DOHH2 (cell line): ENCODE measurements at regions not wholly inside any gene's neighbourhood (a gene's known extent, or its start where the extent isn't known, plus 50 kb on each side); places are given as distances from the start of the nearest gene placed in this dataset.

Source experiments
- H3F3A ChIP-seq: fragments of 200-600 bp; sonication (generic), shearing (Covaris generic); 2 replicates; pipeline ENCODE4 v1.6.0; 2016; ENCODE audit warnings: antibody characterized with exemption, mild to moderate bottlenecking; ENCODE audit not compliant: control insufficient read depth, insufficient read depth
- H3K27ac ChIP-seq: fragments of 200-600 bp; sonication (generic); 2 replicates; pipeline ENCODE4 v1.5.1; 2014; ENCODE audit warnings: low read depth, mild to moderate bottlenecking, low read length, moderate library complexity
- H3K27me3 ChIP-seq: fragments of 200-600 bp; sonication (generic); 2 replicates; pipeline ENCODE4 v1.6.1; 2014; ENCODE audit warnings: mild to moderate bottlenecking, low read length, mixed read lengths; ENCODE audit not compliant: control insufficient read depth
- H3K36me3 ChIP-seq: fragments of 200-600 bp; sonication (generic); 2 replicates; pipeline ENCODE4 v1.6.1; 2014; ENCODE audit warnings: mild to moderate bottlenecking, low read length, moderate library complexity, mixed read lengths; ENCODE audit not compliant: control insufficient read depth
- H3K4me1 ChIP-seq: fragments of 200-600 bp; sonication (generic); 2 replicates; pipeline ENCODE4 v1.6.1; 2014; ENCODE audit warnings: mild to moderate bottlenecking, low read length, mixed read lengths; ENCODE audit not compliant: control insufficient read depth
- H3K4me2 ChIP-seq: fragments of 200-600 bp; sonication (generic); 2 replicates; pipeline ENCODE4 v1.6.0; 2014; ENCODE audit warnings: mild to moderate bottlenecking, low read length, moderate library complexity
- H3K4me3 ChIP-seq: fragments of 200-600 bp; sonication (generic); 2 replicates; pipeline ENCODE4 v1.5.1; 2014; ENCODE audit warnings: mild to moderate bottlenecking, low read length, mixed read lengths
- H3K79me2 ChIP-seq: fragments of 200-600 bp; sonication (generic); 2 replicates; pipeline ENCODE4 v1.6.1; 2014; ENCODE audit warnings: mild to moderate bottlenecking, low read length, mixed read lengths; ENCODE audit not compliant: control insufficient read depth
- H3K9me2 ChIP-seq: fragments of 200-600 bp; sonication (generic); replicated peaks from 2 replicates; pipeline ENCODE4 v1.6.1; 2014; ENCODE audit warnings: mild to moderate bottlenecking, low read length, mixed read lengths; ENCODE audit not compliant: control insufficient read depth
- H3K9me3 ChIP-seq: fragments of 200-600 bp; sonication (generic); 2 replicates; pipeline ENCODE4 v1.6.1; 2014; ENCODE audit warnings: antibody characterized with exemption, low read length, mixed read lengths; ENCODE audit not compliant: control insufficient read depth, insufficient read depth
- H4K20me1 ChIP-seq: fragments of 200-600 bp; sonication (generic); 2 replicates; pipeline ENCODE4 v1.6.0; 2014; ENCODE audit warnings: low read depth, mild to moderate bottlenecking, antibody characterized with exemption, low read length, moderate library complexity; ENCODE audit not compliant: control insufficient read depth, insufficient read depth
- CTCF ChIP-seq: fragments of 200-600 bp; sonication (generic); IDR thresholded peaks from one replicate; pipeline ENCODE4 v1.5.1; 2014; ENCODE audit warnings: antibody characterized with exemption, mild to moderate bottlenecking, low read depth, low read length; ENCODE audit not compliant: poor library complexity, severe bottlenecking
- EZH2phosphoT487 ChIP-seq: fragments of 200-600 bp; sonication (generic); IDR thresholded peaks from 2 replicates; pipeline ENCODE4 v1.6.1; 2017; ENCODE audit warnings: borderline replicate concordance, mild to moderate bottlenecking, antibody characterized with exemption, low read length, moderate library complexity, mixed read lengths

GRCh38 chr6:95279616-95280015, 297.7 kb upstream of the MANEA start:
- Histone ChIP-seq H3K9me2 (no peaks in the 10 kb centered on the region), H3K79me2 (no peaks in the 10 kb centered on the region), H3K4me3 (no peak overlapping the region), H3K4me1 (no peaks in the 10 kb centered on the region), H3K27me3 (no peaks in the 10 kb centered on the region), H3K4me2 (no peak overlapping the region), H3F3A (no peaks in the 10 kb centered on the region), H4K20me1 (no peaks in the 10 kb centered on the region), H3K27ac (no peak overlapping the region), H3K36me3 (no peaks in the 10 kb centered on the region), H3K9me3 (no peaks in the 10 kb centered on the region)
- TF ChIP-seq EZH2phosphoT487 (no peak), CTCF (no peak)

- H3F3A ChIP-seq: no peaks in the 10 kb centered on the region
- H3K27ac ChIP-seq: no peak overlapping the region
Observed at GRCh38 chr6:95280686-95281273, 296.6 kb upstream of the MANEA start.

GRCh38 chr6:95285881-95286280, 291.5 kb upstream of the MANEA start:
- Histone ChIP-seq H3K9me3 (no peaks in the 10 kb centered on the region), H3K27ac (no peak overlapping the region), H3K4me1 (no peaks in the 10 kb centered on the region), H3K9me2 (no peaks in the 10 kb centered on the region), H4K20me1 (no peaks in the 10 kb centered on the region), H3F3A (no peaks in the 10 kb centered on the region), H3K36me3 (no peaks in the 10 kb centered on the region), H3K79me2 (no peaks in the 10 kb centered on the region), H3K27me3 (no peaks in the 10 kb centered on the region), H3K4me3 (no peak overlapping the region), H3K4me2 (no peak overlapping the region)
- TF ChIP-seq CTCF: no peak

More at GRCh38 chr6:95280686-95281273, 296.6 kb upstream of the MANEA start:
- no peaks in the 10 kb centered on the region for H4K20me1 ChIP-seq
- no peak overlapping the region for H3K4me3 ChIP-seq
- H3K9me2 ChIP-seq: no peaks in the 10 kb centered on the region
- H3K79me2 ChIP-seq: no peaks in the 10 kb centered on the region
- no peaks in the 10 kb centered on the region for H3K36me3 ChIP-seq
- H3K27me3 ChIP-seq: no peaks in the 10 kb centered on the region
- no peaks in the 10 kb centered on the region for H3K4me1 ChIP-seq
- TF ChIP-seq CTCF: peak; percentile 32
- TF ChIP-seq EZH2phosphoT487: no peak
- H3K9me3 ChIP-seq: no peaks in the 10 kb centered on the region
- H3K4me2 ChIP-seq: no peak overlapping the region

GRCh38 chr6:95286874-95287273, 290.5 kb upstream of the MANEA start:
- Histone ChIP-seq H3K4me2 (no peak overlapping the region), H3K79me2 (no peaks in the 10 kb centered on the region), H3K9me2 (no peaks in the 10 kb centered on the region), H3K27me3 (no peaks in the 10 kb centered on the region), H3K4me3 (no peak overlapping the region), H3K4me1 (no peaks in the 10 kb centered on the region), H3K9me3 (no peaks in the 10 kb centered on the region), H3F3A (no peaks in the 10 kb centered on the region), H4K20me1 (no peaks in the 10 kb centered on the region), H3K27ac (no peak overlapping the region), H3K36me3 (no peaks in the 10 kb centered on the region)
- TF ChIP-seq EZH2phosphoT487 (no peak), CTCF (no peak)
